Prostate gland (tissue), 2 donors: ENCODE measurements at regions not wholly inside any gene's neighbourhood (a gene's known extent, or its start where the extent isn't known, plus 50 kb on each side); places are given as distances from the start of the nearest gene placed in this dataset.

ENCODE experiments used
- DNase-seq: peaks from one replicate; pipeline ENCODE4 v3.0.0-alpha.2; 2019; ENCODE audit warnings: low spot score
- H3K27ac ChIP-seq, 2 donors: fragments of 200-600 bp; sonication (generic); 2 replicates each; pipeline ENCODE4 v1.5.1; 2017 to 2019
- H3K27me3 ChIP-seq: fragments of 200-600 bp; sonication (generic); replicated peaks from 2 replicates; pipeline ENCODE4 v1.5.1; 2019; ENCODE audit not compliant: insufficient read depth
- H3K36me3 ChIP-seq, 2 donors: fragments of 200-600 bp; sonication (generic); 1 replicate in 1 of 2; 2 replicates in 1 of 2; pipeline versions ENCODE4 v1.5.1 to v1.8.1; 2017 to 2019
- H3K4me1 ChIP-seq: fragments of 200-600 bp; sonication (generic); replicated peaks from 2 replicates; pipeline ENCODE4 v1.5.1; 2019
- H3K4me3 ChIP-seq, 2 donors: fragments of 200-600 bp; sonication (generic); 2 replicates each; pipeline ENCODE4 v1.5.1; 2017 to 2019
- H3K9me3 ChIP-seq: fragments of 200-600 bp; sonication (generic); 2 replicates; pipeline ENCODE4 v1.5.1; 2017
- POLR2A ChIP-seq: fragments of 450-650 bp; IDR thresholded peaks from one replicate; pipeline ENCODE4 v1.6.1; 2016; ENCODE audit warnings: antibody characterized with exemption, mild to moderate bottlenecking
- POLR2AphosphoS5 ChIP-seq: sonication (generic); formaldehyde crosslinking; IDR thresholded peaks from one replicate; pipeline ENCODE4 v1.6.1; 2017; ENCODE audit warnings: antibody characterized with exemption
- WGBS: methylation state at CpG from one replicate; pipeline ENCODE4 v1.1.5; 2018; 5-methylcytosine and 5-hydroxymethylcytosine counted together
- intact Hi-C: fragments of 100-400 bp; cut with DNase I; formaldehyde crosslinking; loops from one replicate; pipeline ENCODE4 v1.14.2; 2022
- TF ChIP-seq, protein P1 (sequence below), 4 experiments: fragments of 200-600 bp in 2 of 4; fragments of 450-650 bp in 2 of 4; sonication (generic) in 2 of 4; IDR thresholded peaks; 1 replicate in 3 of 4; 2 replicates in 1 of 4; pipeline ENCODE4 v1.5.1; 2016 to 2019; ENCODE audit warnings: antibody characterized with exemption in 4 of 4, mild to moderate bottlenecking in 2 of 4, moderate library complexity in 2 of 4

DNA sequence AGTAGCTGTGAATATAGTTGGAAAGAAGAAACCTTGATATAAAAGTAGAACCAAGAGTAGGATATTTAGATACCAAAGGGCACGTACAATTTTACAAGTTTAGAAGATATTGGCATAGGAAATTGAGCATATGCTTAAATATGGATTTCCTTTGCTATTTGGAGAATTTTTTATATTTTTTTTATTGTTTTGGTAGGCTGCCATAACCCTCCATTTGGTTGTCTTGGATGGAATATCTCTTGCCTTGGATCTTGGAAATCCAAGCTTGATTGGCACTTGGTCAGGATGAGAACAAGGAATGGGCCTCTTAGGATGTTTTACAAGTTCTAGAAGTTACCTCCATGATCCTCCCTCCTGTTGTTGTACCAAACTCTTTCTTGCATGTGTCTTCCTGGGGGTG lies 297.1 kb downstream of the PRL start:
- no peak overlapping the region for H3K27ac ChIP-seq
- intact Hi-C loops = no loop called here
- H3K36me3 ChIP-seq = no peaks in the 10 kb centered on the region
- WGBS = 96% methylated on average over 1 of the region's 1 CpG
- no peak for DNase-seq
- no peak overlapping the region for H3K4me3 ChIP-seq
- no peaks in the 10 kb centered on the region for H3K27me3 ChIP-seq
- TF ChIP-seq POLR2AphosphoS5 (no peak), POLR2A (no peak)
- TF ChIP-seq, protein P1, sequence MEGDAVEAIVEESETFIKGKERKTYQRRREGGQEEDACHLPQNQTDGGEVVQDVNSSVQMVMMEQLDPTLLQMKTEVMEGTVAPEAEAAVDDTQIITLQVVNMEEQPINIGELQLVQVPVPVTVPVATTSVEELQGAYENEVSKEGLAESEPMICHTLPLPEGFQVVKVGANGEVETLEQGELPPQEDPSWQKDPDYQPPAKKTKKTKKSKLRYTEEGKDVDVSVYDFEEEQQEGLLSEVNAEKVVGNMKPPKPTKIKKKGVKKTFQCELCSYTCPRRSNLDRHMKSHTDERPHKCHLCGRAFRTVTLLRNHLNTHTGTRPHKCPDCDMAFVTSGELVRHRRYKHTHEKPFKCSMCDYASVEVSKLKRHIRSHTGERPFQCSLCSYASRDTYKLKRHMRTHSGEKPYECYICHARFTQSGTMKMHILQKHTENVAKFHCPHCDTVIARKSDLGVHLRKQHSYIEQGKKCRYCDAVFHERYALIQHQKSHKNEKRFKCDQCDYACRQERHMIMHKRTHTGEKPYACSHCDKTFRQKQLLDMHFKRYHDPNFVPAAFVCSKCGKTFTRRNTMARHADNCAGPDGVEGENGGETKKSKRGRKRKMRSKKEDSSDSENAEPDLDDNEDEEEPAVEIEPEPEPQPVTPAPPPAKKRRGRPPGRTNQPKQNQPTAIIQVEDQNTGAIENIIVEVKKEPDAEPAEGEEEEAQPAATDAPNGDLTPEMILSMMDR (IDR thresholded peaks at IDR 0.05) = no peak
- no peaks in the 10 kb centered on the region for H3K4me1 ChIP-seq
- no peaks in the 10 kb centered on the region for H3K9me3 ChIP-seq

DNA sequence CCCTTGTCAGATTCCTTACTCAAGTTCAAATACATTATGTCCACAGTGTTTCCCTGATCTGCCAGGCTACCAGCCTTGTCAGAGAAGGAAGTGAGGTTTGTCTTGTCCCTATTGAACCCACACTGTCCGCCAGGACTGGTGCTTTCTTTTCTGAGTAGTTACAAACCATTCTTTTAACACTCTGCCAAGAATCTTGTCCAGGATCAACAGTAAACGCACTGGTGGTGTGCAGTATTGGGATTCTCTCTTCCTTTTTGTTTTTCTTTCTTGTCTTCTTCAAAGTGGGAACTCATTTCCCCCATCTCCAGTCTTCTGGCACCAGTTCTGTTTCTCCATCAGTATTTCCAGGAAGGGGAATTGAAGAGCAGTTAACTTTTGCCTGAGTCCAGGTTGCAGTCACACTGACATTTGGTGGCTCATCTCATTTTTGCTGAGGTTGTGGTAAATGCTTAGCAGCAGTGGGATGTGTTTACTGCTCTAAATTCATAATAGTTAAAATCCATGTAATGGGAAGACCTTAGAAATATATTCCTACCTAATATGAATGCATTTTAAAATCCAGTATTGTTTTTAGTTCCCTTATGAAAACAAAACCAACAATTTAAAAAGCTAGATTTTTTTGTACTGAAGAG lies 295.3 kb downstream of the PRL start:
- DNase-seq = peak; percentile 58
- 20% methylated on average over 2 of the region's 2 CpGs for WGBS
- H3K27me3 ChIP-seq = no peaks in the 10 kb centered on the region
- H3K4me3 ChIP-seq = no peak overlapping the region
- no peaks in the 10 kb centered on the region for H3K9me3 ChIP-seq
- peak overlapping the region in 1 of 2 donors; percentile 15 for H3K27ac ChIP-seq
- no peaks in the 10 kb centered on the region for H3K36me3 ChIP-seq
- H3K4me1 ChIP-seq = no peaks in the 10 kb centered on the region
- peak; percentile 73 for TF ChIP-seq POLR2AphosphoS5
- TF ChIP-seq, protein P1 (IDR thresholded peaks at IDR 0.05) = no peak
- intact Hi-C loops = no loop called here

DNA sequence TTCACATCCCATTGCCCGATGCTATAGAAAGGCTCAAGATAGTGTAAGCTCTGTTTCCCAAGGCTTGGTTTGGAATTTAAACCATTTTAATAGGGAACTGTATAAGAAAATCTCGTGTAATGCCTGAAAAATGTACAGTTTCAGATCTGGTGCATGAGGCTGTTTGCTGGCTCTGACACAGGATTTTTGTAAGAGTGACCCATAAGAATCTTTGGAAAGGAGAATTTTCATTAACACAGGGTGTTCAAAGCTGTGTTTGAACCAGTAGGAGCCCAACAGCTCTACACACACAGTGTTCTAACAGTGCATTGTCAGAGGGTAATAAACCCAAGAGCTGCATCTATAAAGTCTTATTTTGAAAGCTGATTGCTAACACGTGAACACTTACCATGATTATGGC lies 293.5 kb downstream of the PRL start:
- Histone ChIP-seq H3K9me3 (no peaks in the 10 kb centered on the region), H3K4me3 (no peak overlapping the region), H3K27me3 (no peaks in the 10 kb centered on the region), H3K4me1 (no peaks in the 10 kb centered on the region), H3K36me3 (no peaks in the 10 kb centered on the region), H3K27ac (no peak overlapping the region)
- TF ChIP-seq POLR2A = no peak
- no peak for TF ChIP-seq POLR2AphosphoS5
- TF ChIP-seq, protein P1 (IDR thresholded peaks at IDR 0.05) = no peak
- DNase-seq = no peak
- WGBS = 26% methylated on average over 3 of the region's 3 CpGs
- intact Hi-C loops = no loop called here

DNA sequence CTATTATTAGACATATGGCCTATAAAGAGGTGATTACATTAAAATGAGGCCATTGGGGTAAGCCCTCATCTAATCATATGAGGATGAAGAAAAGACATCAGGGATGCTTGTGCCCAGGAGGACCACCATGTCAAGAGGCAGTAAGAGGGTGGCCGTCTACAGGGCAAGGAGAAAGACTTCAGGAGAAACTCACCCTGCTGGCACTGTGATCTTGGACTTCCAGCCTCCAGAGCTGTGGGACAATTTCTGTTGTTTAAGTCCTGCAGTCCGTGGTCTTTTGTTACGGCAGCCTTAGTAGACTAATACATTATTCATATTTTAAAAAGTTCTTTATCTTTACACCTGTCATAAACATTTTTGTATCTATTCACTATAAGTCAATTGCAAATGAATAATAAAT lies 290.0 kb downstream of the PRL start:
- no peaks in the 10 kb centered on the region for H3K9me3 ChIP-seq
- no peak for TF ChIP-seq POLR2A
- no peak for TF ChIP-seq POLR2AphosphoS5
- TF ChIP-seq, protein P1 (IDR thresholded peaks at IDR 0.05) = no peak
- H3K27ac ChIP-seq = no peak overlapping the region
- intact Hi-C loops = no loop called here
- no peaks in the 10 kb centered on the region for H3K4me1 ChIP-seq
- DNase-seq = no peak
- WGBS = 98% methylated on average over 3 of the region's 3 CpGs
- H3K27me3 ChIP-seq = no peaks in the 10 kb centered on the region
- H3K36me3 ChIP-seq = no peaks in the 10 kb centered on the region
- no peak overlapping the region for H3K4me3 ChIP-seq

DNA sequence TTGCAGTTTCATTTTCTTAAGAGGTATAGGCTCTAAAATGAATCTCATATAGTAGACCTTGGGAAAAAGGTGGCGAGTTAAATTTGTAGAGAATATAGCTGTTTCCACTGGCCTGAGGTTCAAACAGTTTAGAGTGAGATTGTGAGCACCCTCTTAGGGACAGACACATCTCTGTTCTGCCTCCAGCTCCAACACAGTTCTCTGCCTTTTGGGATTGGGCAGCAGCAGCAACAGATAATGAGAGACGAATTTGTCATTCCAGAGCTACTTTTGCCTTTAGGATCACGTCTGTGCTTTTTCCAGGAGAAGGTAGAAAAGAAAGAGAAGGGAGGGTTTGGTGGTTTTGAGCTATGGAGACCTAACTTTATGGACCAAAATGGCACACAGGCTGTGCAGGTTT lies 289.4 kb downstream of the PRL start:
- no peaks in the 10 kb centered on the region for H3K27me3 ChIP-seq
- no peak overlapping the region for H3K27ac ChIP-seq
- WGBS = 83% methylated on average over 3 of the region's 3 CpGs
- H3K4me3 ChIP-seq = no peak overlapping the region
- intact Hi-C loops = no loop called here
- H3K4me1 ChIP-seq = no peaks in the 10 kb centered on the region
- DNase-seq = no peak
- TF ChIP-seq, protein P1 (IDR thresholded peaks at IDR 0.05) = no peak
- TF ChIP-seq POLR2A (no peak), POLR2AphosphoS5 (no peak)
- no peaks in the 10 kb centered on the region for H3K36me3 ChIP-seq
- H3K9me3 ChIP-seq = no peaks in the 10 kb centered on the region
